GM18517 (cell line): ENCODE measurements at regions not wholly inside any gene's neighbourhood (a gene's known extent, or its start where the extent isn't known, plus 50 kb on each side); places are given as distances from the start of the nearest gene placed in this dataset.
"Not testable (repeated sequence)": the region's sequence is repeated elsewhere in the genome, so short reads cannot be mapped to it uniquely, and the experiment has no call there.

Experiments used
- ATAC-seq: cut with Tn5 transposase; IDR thresholded peaks from one replicate; pipeline ENCODE4 v1.9.1; 2021; ENCODE audit warnings: mild to moderate bottlenecking, moderate library complexity; ENCODE audit not compliant: unreplicated experiment

- ATAC-seq, result peak; percentile 60
These were observed 81.1 kb upstream of the CT45A1 start for GRCh38 chrX:135632353-135632752.

GRCh38 chrX:135639066-135639780 lies 74.2 kb upstream of the CT45A1 start:
- ATAC-seq, result no peak

GRCh38 chrX:135643916-135644315 lies 69.5 kb upstream of the CT45A1 start:
- no peak for ATAC-seq

GRCh38 chrX:135644624-135645023 lies 68.8 kb upstream of the CT45A1 start:
- ATAC-seq, result no peak

- no peak for ATAC-seq
These were observed 64.4 kb upstream of the CT45A1 start for GRCh38 chrX:135649029-135649428.

- no peak for ATAC-seq
These were observed 63.9 kb upstream of the CT45A1 start for GRCh38 chrX:135649561-135649960.

GRCh38 chrX:135651647-135652295 lies 61.7 kb upstream of the CT45A1 start:
- no peak for ATAC-seq

GRCh38 chrX:135652602-135653001 lies 60.8 kb upstream of the CT45A1 start:
- ATAC-seq, result no peak

GRCh38 chrX:135657952-135658654 lies 55.3 kb upstream of the CT45A1 start:
- not testable (repeated sequence) for ATAC-seq
